HepG2 (cell line): ENCODE measurements at regions not wholly inside any gene's neighbourhood (a gene's known extent, or its start where the extent isn't known, plus 50 kb on each side); places are given as distances from the start of the nearest gene placed in this dataset.

ENCODE experiments used
- ATF5 ChIP-seq: sonication (generic); formaldehyde crosslinking; IDR thresholded peaks from 2 replicates; pipeline ENCODE4 v1.4.0; 2020; ENCODE audit warnings: mild to moderate bottlenecking, low read depth, missing genetic modification reagents
- CCAR2 ChIP-seq: fragments of 200-400 bp; formaldehyde crosslinking; optimal IDR thresholded peaks from 2 replicates; pipeline ENCODE3; 2018; ENCODE audit warnings: low read depth, mild to moderate bottlenecking, low read length, moderate library complexity
- GATAD1 ChIP-seq: IDR thresholded peaks from 2 replicates; pipeline ENCODE4 v1.6.1; 2016; ENCODE audit warnings: missing genetic modification reagents, missing compliant biosample characterization
- GFI1 ChIP-seq: sonication (generic); formaldehyde crosslinking; IDR thresholded peaks from 2 replicates; pipeline ENCODE4 v1.5.0; 2020; ENCODE audit warnings: missing genetic modification reagents, mild to moderate bottlenecking, borderline replicate concordance
- HOXA7 ChIP-seq: sonication (generic); formaldehyde crosslinking; IDR thresholded peaks from 2 replicates; pipeline ENCODE4 v1.8.1; 2022; ENCODE audit warnings: mild to moderate bottlenecking, missing genetic modification reagents, moderate library complexity
- KDM2A ChIP-seq: sonication (generic); formaldehyde crosslinking; IDR thresholded peaks from 2 replicates; pipeline ENCODE4 v1.4.0; 2020; ENCODE audit warnings: low read depth, missing genetic modification reagents, borderline replicate concordance
- LRRFIP1 ChIP-seq: sonication (generic); formaldehyde crosslinking; conservative IDR thresholded peaks from 2 replicates; pipeline ENCODE4 v1.4.0; 2020; ENCODE audit warnings: missing genetic modification reagents
- MAFK ChIP-seq, 2 experiments: IDR thresholded peaks in 1 of 2; conservative IDR thresholded peaks in 1 of 2; 2 replicates each; pipeline ENCODE4 v1.6.1; 2011; ENCODE audit warnings: improper control_type of control experiment in 2 of 2, low read length in 2 of 2
- MIER2 ChIP-seq: IDR thresholded peaks from 2 replicates; pipeline ENCODE4 v1.6.1; 2016; ENCODE audit warnings: missing biosample characterization, missing genetic modification reagents
- SKI ChIP-seq: fragments of 450-650 bp; IDR thresholded peaks from one replicate; pipeline ENCODE4 v1.6.1; 2018; ENCODE audit warnings: mild to moderate bottlenecking; ENCODE audit not compliant: partially characterized antibody
- ZHX2 ChIP-seq, 2 experiments: sonication (generic) in 1 of 2; formaldehyde crosslinking in 1 of 2; IDR thresholded peaks; 2 replicates each; pipeline versions ENCODE4 v1.6.1 to v1.9.0; 2014 to 2022; ENCODE audit warnings: antibody characterized with exemption in 1 of 2, borderline replicate concordance in 1 of 2, inconsistent platforms in 1 of 2, low read depth in 1 of 2, missing genetic modification reagents in 1 of 2
- ZNF143 ChIP-seq: sonication (generic); formaldehyde crosslinking; IDR thresholded peaks from 2 replicates; pipeline ENCODE4 v1.4.0; 2020; ENCODE audit warnings: missing genetic modification reagents
- ZNF263 ChIP-seq: sonication (generic); formaldehyde crosslinking; IDR thresholded peaks from 2 replicates; pipeline ENCODE4 v1.4.0; 2020; ENCODE audit warnings: missing genetic modification reagents
- ZNF343 ChIP-seq: sonication (generic); formaldehyde crosslinking; IDR thresholded peaks from 2 replicates; pipeline ENCODE4 v1.4.0; 2020; ENCODE audit warnings: mild to moderate bottlenecking, missing genetic modification reagents
- ZNF562 ChIP-seq: sonication (generic); formaldehyde crosslinking; IDR thresholded peaks from 2 replicates; pipeline ENCODE4 v1.8.0; 2022; ENCODE audit warnings: missing genetic modification reagents, borderline replicate concordance
- ZNF615 ChIP-seq: sonication (generic); formaldehyde crosslinking; IDR thresholded peaks from 2 replicates; pipeline ENCODE4 v1.5.0; 2020; ENCODE audit warnings: mild to moderate bottlenecking, missing genetic modification reagents, borderline replicate concordance
- TF ChIP-seq, protein P1 (sequence below): sonication (generic); formaldehyde crosslinking; IDR thresholded peaks from 2 replicates; pipeline ENCODE4 v1.5.0; 2020; ENCODE audit warnings: mild to moderate bottlenecking, missing genetic modification reagents

DNA sequence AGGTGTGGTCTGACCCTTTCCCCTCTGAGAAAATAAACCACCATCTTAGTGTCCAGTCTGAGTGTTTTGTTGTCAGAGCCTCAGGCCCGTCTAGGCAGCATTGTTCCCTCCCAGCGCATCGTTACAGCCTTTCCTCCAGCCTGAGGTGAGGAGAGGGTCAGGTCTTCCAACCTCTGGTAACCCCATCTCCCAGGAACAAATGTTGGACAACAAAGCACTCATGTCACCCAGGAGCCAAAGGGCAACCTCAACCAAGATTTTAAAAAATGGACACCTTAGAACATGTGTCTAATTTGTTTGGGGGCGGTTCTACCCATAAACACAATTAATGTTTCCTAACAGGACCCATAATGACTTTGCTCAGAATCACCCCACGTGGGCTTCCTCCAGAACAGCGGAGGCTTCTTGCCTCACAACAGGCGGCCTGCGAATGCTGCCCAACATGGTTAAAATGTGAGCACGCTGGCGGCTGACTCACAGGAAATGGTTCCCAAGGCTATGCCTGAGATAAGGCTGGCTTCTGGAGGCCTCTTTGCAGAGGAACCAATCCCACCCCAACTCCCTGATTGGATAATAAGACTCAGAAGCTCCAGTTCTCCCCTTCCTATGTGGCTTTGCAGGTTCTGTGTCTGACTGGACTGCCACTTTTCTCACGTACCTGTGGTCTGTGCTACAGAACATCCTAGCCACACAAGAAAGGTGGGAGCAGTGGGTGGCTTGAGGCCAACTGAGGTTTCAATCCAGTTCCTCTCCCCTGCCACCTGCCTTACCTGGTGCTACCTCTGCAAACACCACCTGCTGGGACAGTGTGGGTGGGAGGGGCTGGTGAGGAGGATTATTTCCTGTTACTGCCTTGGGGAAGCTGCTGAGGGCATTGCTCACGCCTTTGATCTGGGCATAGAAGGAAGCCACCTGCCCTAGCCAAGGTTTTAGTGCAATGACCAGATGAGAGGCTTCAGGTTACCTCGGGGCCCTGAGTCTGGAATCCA is 108.8 kb downstream of the B3GNT2 start (continued):
- TF ChIP-seq LRRFIP1 (CRISPR knock-in tag) (no peak), ZHX2 (IDR thresholded peaks at IDR 0.05; ENCODE audit: low read depth) (no peak), ZHX2 (CRISPR knock-in tag; IDR thresholded peaks at IDR 0.05; ENCODE audit: borderline replicate concordance) (no peak), ZNF615 (no peak), SKI (no peak), ZNF562 (CRISPR knock-in tag) (no peak), MIER2 (CRISPR knock-in tag) (no peak), ATF5 (CRISPR knock-in tag) (no peak), ZNF263 (no peak), HOXA7 (CRISPR knock-in tag) (no peak), GATAD1 (no peak), KDM2A (CRISPR knock-in tag) (peak; percentile 24; the same call in 1 of the 2 replicates), GFI1 (CRISPR knock-in tag) (no peak), ZNF343 (CRISPR knock-in tag) (no peak), ZNF143 (no peak), MAFK (conservative IDR thresholded peaks at IDR 0.05 in 1 of 2, IDR thresholded peaks at IDR 0.05 in 1 of 2; ENCODE audit: low read length in 2 of 2) (no peak), CCAR2 (no peak)
- TF ChIP-seq, protein P1, sequence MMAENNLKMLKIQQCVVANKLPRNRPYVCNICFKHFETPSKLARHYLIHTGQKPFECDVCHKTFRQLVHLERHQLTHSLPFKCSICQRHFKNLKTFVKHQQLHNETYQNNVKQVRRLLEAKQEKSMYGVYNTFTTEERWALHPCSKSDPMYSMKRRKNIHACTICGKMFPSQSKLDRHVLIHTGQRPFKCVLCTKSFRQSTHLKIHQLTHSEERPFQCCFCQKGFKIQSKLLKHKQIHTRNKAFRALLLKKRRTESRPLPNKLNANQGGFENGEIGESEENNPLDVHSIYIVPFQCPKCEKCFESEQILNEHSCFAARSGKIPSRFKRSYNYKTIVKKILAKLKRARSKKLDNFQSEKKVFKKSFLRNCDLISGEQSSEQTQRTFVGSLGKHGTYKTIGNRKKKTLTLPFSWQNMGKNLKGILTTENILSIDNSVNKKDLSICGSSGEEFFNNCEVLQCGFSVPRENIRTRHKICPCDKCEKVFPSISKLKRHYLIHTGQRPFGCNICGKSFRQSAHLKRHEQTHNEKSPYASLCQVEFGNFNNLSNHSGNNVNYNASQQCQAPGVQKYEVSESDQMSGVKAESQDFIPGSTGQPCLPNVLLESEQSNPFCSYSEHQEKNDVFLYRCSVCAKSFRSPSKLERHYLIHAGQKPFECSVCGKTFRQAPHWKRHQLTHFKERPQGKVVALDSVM (CRISPR knock-in tag): no peak
